ENCODE measurements at regions not wholly inside any gene's neighbourhood (a gene's known extent, or its start where the extent isn't known, plus 50 kb on each side); places are given as distances from the start of the nearest gene placed in this dataset.
"Not testable (repeated sequence)": the region's sequence is repeated elsewhere in the genome, so short reads cannot be mapped to it uniquely, and the experiment has no call there.

DNA sequence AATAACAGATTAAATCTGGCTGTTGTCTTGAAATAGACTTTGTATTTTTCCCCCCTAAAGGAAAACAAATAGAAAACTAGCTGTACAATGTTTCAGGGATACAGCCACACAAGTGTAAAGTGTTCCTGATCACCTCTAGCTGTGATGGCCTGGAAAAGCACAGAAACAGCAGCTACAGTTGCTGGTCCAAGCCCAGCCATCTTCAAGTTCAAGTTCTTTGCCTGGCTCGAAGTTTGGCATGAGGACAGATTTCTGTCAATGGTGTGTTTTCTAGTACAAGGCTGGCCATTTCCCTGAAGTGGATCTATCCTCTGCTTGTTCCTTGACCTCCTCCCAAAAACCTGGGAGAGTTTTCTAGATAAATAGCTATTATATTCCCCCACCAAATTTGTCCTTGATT, 272.2 kb upstream of the ADRA1B start:
- no peak for DNase-seq (ENCODE audit: low read depth)

DNA sequence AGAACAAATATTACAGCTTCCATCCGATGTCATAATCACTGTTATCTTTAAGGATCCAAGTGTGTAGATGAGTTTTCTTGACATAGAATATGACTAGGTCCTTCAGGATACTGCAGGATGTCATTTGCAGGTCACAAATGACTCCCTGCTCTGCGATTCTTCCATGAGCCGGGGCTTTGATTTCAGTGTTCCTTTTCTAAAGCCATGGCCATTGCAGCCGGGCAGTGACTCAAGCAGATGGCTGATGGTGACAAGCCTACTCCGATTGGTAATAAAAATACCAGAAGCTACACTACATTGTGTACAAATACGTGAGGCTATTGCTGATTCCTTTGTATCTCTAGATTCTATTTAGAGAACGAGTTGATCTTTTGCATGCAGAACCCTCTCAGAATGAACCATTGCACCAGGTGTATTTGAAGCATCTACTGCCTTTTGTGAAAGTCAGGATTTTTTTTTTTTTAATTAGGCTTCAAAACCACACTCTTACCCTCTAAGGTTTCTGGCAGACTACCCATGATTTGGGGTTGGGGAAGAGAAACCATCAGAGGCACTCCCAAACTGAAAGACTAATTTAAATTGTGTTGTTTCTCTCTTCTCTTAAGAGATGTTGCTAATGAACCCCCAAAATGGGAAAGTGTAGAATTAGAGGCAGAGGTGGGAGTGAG, 271.0 kb upstream of the ADRA1B start:
- no peak for DNase-seq (ENCODE audit: low read depth)

DNA sequence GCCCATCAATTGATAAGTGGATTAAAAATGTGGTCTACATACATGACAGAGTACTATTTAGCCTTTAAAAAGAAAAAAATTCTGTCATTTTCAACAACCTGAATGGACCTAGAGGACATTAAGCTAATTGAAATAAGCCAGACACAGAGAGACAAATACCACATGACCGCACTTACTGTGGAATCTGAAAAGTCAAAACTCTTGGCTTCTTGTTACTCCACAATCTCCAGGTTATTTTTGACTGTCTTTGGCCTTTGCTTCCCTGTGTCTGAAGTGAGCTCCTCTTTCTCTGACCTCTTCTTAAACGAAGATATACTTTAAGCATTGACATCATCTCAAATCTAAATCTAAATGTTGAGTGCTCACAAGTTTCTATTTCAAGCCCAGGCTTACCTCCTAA, 265.5 kb upstream of the ADRA1B start:
- DNase-seq (ENCODE audit: low read depth): no peak

DNA sequence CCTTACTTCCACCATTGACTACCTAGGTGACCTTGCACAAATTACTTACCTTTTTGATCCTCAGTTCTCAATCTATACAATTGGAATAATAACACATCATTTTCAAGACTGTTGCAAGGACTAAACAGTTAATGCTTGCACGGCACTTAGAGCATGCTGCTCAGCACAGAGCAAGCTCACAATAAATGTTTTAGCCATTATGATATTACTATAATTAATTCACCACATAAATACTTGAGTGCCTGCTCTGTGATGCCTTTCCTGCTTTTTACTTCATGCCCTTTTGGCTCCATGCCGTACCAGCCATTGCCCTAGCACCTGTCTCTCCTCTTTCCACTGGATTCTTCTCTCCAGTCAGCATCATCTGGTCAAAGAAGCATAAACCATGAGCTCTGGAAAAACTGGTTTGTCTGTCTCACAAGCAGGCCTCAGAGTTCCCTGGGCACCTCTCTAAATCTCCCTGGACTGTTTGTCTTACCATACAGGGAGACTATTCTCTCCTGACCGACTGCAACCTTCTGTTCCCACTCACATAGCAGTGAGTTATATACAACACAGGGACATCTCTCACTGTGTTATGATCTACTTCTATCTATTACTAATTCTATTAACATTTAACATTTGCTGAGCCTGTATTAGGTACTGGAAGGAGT, 260.4 kb upstream of the ADRA1B start:
- DNase-seq (ENCODE audit: low read depth): no peak

DNA sequence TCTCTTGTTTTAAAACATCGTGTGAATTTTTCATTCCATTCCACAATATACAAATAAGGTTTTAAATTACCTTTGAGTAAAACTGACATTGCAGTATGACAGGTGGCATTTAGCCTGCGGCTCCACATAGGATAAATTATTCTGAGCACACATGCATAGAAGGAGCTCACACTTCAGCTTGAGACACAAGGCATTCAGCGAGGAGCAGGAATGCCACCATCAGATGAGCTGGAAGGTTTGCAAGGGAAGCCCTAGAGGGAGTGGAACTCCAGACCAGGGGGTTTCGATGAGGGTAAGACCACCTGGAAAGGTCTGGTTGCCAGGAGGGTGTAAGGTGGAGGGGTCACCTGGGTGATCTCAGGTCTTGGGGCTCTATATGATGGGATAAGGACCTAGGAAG, 259.0 kb upstream of the ADRA1B start:
- no peak for DNase-seq (ENCODE audit: low read depth)

DNA sequence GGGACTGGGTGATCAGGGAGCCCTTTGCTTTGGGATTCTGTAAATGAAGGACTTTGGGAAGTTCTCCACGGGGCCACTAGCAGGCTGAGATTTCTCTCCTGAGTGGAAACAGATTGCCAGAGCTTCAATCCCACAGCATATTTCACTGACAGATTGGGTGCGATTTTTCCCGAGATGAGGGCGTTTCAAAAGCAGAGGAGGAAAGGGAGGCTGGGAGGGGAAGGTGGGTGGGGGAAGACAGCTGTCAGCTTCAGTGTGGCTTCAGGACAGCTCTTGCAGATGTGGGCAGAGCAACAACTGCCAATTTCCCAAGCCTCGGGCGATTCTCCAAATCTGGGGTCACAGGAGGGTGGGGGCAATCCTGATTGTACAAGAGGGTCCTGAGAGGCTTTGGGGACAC, 258.5 kb upstream of the ADRA1B start:
- DNase-seq (ENCODE audit: low read depth): no peak

DNA sequence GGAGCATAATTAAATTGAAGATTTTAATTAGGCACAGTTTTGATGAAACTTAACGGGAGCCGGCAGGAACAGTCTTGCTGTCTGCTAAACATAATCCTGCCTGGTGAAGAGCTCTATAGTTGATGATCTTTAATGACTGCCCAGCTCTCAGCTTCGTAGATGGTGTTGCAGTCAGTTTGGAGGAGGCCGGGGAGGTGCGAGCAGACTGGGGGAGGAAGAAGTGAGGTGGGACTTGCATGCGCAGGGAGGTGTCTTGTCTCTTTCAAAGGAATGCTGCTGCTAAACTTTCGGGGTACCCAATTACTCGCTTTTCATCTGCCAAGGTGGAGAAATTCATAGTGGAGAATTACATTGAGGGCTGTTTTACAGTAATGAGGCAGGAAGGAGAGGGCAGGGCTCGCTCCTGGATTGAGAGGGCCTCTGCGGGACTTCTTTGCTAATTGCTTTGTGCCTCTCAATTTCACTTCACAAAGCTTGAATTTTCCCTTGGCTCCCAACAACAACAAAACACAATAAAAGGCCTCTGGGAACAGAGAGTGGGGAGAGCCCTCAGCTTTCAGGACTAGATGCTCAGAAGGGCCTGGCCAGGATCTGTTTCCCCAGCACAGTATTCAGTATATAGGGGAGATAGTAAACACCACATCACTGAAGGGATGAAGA, 257.9 kb upstream of the ADRA1B start:
- no peak for DNase-seq (ENCODE audit: low read depth)

DNA sequence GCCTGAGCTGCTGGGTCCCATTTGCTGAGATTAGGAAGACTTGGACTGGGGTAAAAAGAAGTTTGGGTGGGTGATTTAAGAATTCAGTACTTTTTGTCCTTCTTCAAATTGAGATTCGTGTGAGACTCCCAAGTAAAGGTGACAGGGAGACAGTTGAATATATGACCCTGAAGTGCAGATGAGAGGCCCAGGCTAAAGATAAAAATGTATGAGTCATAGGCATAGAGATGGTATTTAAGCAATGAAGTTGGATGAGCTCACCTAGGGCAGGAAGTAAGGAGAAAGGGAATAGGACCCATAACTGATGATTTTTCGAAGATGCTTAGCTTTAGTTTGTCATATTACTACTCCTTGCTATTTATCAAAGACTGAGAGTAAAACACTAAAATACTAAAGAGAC, 255.9 kb upstream of the ADRA1B start:
- DNase-seq (ENCODE audit: low read depth): no peak

DNA sequence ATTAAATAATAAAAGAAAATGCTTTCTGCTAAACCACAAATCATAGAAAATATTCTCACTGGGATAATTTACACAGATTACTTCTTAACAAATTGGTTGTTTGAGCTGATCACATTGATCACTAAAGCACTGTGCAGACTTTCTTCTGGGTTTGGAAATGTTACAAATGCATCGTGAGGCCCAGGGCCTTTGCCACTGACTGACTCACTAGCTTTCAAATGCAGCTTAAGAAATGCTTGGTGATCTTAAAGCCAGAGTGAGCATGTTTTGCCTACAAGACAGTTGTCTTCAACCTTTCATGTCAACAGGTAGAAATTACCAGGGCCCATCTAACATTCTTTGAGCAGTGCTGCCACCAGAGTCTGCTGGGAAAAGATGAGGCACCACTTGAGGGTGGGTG, 252.3 kb upstream of the ADRA1B start:
- no peak for DNase-seq (ENCODE audit: low read depth)

- no peak for DNase-seq (ENCODE audit: low read depth)
Measured at GRCh38 chr5:159667286-159667685, 249.0 kb upstream of the ADRA1B start.

DNA sequence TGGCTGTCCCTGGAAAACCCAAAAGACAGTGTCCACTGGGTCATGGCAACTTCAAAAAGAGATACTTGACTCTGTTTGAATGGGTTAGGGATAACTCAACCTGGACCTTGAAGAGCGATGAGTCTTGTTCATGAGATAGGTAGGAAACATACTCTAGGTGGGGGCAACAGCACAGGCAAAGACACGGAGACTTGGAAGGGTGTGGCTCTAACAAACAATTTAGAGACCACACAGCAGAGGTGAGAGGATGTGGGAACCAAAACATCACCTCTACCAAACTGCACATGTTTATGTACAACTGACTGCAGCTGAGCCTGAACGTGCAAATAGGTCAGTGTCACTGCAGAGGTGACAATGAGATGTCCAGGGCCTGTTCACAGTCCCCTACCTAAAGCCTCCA, 247.7 kb upstream of the ADRA1B start:
- DNase-seq (ENCODE audit: low read depth): no peak

DNA sequence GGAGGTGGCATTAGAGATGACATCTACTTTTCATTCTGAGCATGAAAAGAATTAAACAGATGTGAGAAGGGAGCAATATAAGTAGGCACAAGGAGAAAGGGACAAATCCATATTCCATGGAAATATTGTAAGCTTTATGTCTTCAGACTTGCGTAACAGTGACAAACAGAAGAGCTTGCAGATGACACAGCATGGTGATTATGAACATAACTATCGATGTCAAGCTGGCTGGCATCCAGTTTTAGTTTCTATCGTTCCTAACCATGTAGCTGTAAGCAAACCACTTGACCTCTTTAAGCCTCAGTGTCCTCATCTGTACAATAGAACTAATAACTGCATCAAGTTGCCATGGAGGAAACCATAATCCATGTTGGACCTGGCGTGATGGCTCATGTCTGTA, 246.7 kb upstream of the ADRA1B start:
- no peak for DNase-seq (ENCODE audit: low read depth)

- DNase-seq (ENCODE audit: low read depth): no peak
Measured at GRCh38 chr5:159671886-159672285, 244.4 kb upstream of the ADRA1B start.

DNA sequence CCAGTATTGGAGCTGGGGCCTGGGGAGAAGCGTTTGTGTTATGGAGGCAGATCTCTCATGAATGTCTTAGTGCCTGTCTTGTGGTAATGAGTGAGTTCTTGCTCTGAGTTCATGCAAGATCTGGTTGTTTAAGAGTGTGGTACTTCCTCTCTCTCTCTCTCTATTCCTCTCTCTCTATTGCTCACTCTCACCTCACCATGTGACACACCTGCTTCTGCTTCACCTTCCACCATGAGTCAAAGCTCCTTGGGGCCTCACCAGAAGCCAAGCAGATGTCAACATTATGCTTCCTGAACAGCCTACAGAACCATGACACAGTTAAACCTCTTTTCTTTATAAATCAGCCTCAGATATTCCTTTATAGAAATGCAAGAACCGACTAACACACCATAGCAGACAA, 242.7 kb upstream of the ADRA1B start:
- DNase-seq (ENCODE audit: low read depth): no peak

DNA sequence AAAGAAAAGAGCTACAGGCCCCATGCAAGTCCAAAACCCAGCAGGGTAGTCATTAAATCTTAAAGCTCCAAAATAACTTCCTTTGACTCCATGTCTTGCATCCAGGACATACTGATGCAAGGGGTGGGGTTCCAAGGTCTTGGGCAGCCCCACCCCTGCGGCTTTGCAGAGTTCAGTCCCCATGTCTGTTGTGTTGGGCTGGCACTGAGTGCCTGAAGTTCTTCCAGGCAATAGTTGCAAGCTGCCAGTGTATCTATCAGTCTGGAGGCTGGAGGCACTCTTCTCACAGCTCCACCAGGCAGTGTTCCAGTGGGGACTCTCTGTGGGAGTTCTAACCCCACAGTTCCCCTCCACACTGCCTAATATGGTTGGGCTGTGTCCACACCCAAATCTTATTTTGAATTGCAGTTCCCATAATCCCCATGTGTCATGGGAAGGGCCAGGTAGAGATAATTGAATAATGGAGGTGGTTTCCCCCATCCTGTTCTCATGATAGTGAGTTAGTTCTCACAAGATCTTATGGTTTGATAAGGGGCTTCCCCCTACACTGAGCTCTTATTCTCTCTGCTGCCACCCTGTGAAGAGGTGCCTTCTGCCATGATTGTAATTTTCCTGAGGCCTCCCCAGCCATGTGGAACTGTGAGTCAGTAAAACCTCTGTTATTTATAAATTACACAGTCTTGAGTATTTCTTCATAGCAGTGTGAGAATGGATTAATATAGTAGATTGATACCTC, 237.5 kb upstream of the ADRA1B start:
- DNase-seq (ENCODE audit: low read depth): no peak

GRCh38 chr5:159680095-159680494, 236.2 kb upstream of the ADRA1B start:
- no peak for DNase-seq (ENCODE audit: low read depth)

DNA sequence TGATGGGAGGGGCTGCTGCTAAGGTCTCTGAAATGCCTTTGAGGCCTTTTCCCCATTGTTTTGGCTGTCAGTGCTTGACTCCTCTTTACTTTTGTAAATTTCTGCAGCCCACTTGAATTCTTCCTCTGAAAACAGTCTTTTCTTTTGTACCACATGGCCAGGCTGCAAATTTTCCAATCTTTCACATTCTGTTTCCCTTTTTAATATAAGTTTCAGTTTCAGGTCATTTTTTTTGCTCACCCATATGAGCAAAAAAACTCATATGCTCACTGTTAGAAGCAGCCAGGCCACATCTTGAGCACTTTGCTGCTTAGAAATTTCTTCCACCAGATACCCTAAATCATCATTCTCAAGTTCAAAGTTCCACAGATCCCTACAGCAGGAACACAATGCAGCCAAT, 234.6 kb upstream of the ADRA1B start:
- DNase-seq (ENCODE audit: low read depth): no peak

DNA sequence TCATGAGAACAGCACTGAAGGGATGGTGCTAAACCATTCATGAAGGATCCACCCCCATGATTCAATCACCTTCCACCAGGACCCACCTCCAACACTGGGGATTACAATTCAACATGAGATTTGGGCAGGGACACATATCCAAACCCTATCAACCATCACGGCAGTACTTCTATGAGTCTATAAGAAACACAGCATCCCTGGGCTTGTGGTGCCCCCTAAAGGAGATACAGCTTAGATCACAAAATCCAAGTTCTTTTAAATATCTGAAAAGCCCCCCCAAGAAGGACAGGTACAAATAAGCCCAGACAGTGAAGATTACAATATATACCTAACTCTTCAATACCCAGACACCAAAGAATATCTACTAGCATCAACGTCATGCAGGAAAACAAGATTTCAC, 233.7 kb upstream of the ADRA1B start:
- DNase-seq (ENCODE audit: low read depth): no peak

GRCh38 chr5:159687892-159688291, 228.4 kb upstream of the ADRA1B start:
- not testable (repeated sequence) for DNase-seq (ENCODE audit: low read depth)

DNA sequence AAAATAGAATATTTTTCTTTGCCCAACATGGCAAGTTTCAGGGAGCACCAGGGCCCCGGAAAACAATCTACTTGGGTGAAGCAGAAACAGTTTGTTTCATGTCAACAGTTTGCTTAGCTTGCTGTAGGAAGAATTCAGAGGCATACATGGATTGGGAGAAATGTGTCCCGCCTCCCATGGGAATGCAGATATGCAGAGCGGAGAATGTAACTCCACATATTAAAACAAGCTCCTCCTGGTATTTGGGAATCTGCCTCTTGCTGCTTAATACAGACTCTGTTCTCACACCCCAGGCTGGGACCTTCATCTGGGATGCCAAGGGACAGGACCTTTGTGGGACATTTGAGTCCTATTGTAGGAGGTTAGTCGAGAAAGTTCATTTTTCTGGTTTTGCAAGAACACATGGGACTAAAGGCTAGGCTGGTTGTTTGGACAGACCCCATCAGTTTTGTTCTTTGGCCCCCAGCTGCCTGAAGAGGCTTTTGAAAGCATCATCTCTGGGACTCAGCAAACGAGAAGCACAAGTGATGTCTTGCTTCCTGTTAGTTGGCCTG, 220.5 kb upstream of the ADRA1B start:
- DNase-seq (ENCODE audit: low read depth): no peak

DNA sequence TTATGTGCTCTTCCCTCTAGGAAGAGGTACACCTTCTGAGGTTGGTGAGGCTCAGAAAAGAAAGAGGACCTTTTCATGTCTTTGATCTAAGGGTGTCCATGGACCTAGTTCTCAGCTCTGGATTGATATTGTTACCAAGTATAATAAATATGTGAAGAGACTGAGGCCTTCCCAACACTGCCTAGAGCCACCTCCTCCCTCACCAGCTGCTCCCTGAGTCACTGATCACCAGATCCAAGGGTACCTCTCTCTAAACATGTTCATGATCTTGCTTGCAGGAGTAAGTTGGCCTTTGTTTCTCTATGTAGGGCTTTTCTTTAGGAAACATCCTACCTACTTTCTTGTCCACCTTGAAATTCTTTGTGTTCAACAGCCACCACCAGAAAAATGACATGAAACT, 218.8 kb upstream of the ADRA1B start:
- no peak for DNase-seq (ENCODE audit: low read depth)

GRCh38 chr5:159698322-159698721, 218.0 kb upstream of the ADRA1B start:
- no peak for DNase-seq (ENCODE audit: low read depth)

- DNase-seq (ENCODE audit: low read depth): no peak
Measured at GRCh38 chr5:159700016-159700415, 216.3 kb upstream of the ADRA1B start.

Data from activated T-helper 1 cell treated with Interleukin-2 at 50 U/mL for 16 hours (primary cell).